ENCODE measurements at regions not wholly inside any gene's neighbourhood (a gene's known extent, or its start where the extent isn't known, plus 50 kb on each side); places are given as distances from the start of the nearest gene placed in this dataset.

DNA sequence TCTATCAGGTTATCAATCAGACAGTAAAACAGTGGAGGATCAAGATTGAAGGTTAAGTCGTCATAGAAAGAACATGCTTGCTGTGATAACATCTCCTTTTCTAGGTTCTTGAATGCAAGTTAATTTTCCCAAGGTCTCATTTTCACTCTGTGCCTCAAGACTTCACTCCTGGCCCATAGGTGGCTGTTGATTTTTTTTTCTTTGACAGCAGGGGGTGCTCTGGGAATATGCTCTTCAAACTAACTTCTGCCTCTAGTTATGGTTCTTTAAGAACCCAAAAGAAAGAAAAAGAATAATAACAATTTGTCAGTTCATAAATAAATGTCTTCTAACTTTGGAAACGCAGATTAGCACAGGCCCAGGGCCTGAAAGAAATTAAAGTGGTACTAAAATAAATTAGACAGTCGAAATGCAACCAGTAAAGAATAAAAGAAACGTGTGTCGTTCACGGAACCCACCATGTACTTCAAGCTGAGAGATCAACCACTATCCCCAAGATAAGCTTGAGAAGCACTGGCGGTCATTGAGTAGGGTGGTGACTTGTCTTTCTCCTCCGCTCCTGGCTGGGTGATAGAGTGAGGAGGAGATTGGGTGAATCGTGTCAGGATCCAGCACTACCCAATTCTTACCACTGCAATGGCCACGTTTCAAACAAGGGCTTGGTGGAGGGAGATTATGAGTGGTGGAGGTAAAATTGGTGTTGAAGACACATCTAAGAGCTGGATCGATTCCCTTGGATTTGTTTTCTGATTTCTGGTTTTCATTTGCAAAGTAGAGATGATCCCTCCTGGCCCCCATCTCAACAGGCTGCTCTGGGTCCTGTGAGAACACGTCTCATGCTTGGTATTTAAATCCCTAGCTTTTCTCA lies 93.4 kb upstream of the IRX4 start:
- TF ChIP-seq, protein P1, sequence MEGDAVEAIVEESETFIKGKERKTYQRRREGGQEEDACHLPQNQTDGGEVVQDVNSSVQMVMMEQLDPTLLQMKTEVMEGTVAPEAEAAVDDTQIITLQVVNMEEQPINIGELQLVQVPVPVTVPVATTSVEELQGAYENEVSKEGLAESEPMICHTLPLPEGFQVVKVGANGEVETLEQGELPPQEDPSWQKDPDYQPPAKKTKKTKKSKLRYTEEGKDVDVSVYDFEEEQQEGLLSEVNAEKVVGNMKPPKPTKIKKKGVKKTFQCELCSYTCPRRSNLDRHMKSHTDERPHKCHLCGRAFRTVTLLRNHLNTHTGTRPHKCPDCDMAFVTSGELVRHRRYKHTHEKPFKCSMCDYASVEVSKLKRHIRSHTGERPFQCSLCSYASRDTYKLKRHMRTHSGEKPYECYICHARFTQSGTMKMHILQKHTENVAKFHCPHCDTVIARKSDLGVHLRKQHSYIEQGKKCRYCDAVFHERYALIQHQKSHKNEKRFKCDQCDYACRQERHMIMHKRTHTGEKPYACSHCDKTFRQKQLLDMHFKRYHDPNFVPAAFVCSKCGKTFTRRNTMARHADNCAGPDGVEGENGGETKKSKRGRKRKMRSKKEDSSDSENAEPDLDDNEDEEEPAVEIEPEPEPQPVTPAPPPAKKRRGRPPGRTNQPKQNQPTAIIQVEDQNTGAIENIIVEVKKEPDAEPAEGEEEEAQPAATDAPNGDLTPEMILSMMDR (IDR thresholded peaks at IDR 0.05), result no peak
- no peaks in the 10 kb centered on the region for H3K4me1 ChIP-seq (ENCODE audit: low read depth)
- ATAC-seq (no peak), DNase-seq (no peak)
- intact Hi-C loops (cut with DNase I, micrococcal nuclease), result no loop called here
- H3K9me3 ChIP-seq, result no peaks in the 10 kb centered on the region
- H3K4me3 ChIP-seq, result no peak overlapping the region
- H3K36me3 ChIP-seq (ENCODE audit: low read depth), result no peaks in the 10 kb centered on the region

DNA sequence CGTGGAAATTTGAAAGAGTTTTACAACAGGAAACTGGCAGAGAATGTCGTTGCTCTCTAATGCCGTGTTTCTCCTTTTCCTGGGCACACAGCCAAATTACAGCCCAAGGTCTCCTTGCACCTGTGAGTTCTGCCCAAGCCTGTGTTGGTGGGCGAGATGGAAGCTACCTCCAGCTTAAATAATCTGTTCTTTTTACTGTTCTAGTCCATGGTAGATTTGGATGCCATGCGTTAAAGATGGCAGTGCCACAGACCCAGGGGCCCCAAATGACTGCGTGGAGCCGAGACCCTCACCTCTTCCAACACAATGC lies 92.6 kb upstream of the IRX4 start:
- H3K4me1 ChIP-seq (ENCODE audit: low read depth), result no peaks in the 10 kb centered on the region
- ATAC-seq, result peak; percentile 43
- intact Hi-C loops (cut with DNase I, micrococcal nuclease), result no loop called here
- DNase-seq, result peak in 1 of 3 donors; percentile 29
- TF ChIP-seq, protein P1 (IDR thresholded peaks at IDR 0.05), result no peak
- no peaks in the 10 kb centered on the region for H3K9me3 ChIP-seq
- H3K4me3 ChIP-seq, result no peak overlapping the region
- no peaks in the 10 kb centered on the region for H3K36me3 ChIP-seq (ENCODE audit: low read depth)

DNA sequence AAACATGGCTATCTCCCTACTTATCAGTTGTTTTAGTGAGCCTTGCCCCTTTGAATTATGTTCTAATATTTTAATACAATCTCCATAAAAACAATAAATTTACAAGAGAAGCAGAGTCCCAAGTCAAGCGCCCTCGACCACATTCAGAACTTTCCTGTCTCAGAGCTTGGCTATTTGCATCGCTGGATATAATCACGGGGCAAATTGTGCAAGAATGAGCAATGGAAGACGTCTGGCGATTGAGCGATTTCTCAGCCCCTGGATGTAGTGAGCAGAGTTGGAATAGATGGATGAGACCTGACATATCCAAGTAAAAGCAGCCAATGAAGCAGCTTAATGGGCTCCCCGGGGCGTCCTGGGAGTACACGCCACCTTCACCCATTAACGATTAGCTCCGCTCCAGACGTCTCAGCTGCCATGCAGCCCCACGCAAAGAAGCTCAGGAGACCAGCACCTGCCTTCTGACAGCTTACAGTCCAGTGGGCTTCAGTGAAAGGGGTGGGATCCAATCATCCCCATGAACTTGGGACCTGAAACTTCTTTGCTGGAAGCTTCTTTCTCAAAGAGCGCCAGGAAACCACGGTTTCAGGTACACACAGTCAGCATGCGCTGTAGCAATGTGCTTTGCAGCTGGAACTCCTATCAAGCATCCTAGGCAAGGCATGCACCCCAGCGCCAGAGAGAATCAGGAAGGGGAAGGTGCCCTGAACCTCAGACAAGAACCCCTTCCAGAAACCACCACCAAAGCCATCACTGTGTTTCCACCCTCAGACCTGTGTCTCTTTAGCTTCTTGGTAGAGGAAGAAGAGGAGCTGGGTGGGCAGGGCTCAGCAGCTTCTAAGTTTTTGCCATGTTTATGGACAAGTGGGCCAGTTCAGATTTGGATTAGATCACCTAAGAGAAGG lies 92.0 kb upstream of the IRX4 start:
- TF ChIP-seq, protein P1 (IDR thresholded peaks at IDR 0.05), result no peak
- ATAC-seq, result no peak
- intact Hi-C loops (cut with DNase I, micrococcal nuclease), result no loop called here
- Histone ChIP-seq H3K4me3 (no peak overlapping the region), H3K36me3 (ENCODE audit: low read depth) (no peaks in the 10 kb centered on the region), H3K9me3 (no peaks in the 10 kb centered on the region), H3K4me1 (ENCODE audit: low read depth) (no peaks in the 10 kb centered on the region)
- no peak for DNase-seq

DNA sequence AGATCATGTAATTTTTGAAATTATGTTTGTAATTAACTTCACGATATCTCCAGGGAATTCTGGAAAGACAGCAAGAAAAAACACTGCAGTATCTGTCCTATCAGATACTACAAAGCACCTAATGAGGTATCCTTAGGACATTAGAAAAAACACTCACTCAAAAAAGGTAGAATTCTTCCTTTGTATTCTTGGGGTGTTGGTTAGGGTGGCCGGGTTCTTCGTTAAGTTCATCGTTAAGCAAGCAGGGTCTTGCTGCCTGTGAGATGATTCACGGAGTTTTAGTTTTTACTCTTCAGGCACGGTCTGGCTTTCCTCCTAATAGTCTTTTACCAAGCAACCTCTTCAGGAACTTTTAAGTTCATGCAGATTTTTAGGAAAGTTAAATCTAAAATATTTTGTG lies 91.4 kb upstream of the IRX4 start:
- no peaks in the 10 kb centered on the region for H3K36me3 ChIP-seq (ENCODE audit: low read depth)
- H3K4me1 ChIP-seq (ENCODE audit: low read depth), result no peaks in the 10 kb centered on the region
- TF ChIP-seq, protein P1 (IDR thresholded peaks at IDR 0.05), result no peak
- DNase-seq, result no peak
- H3K4me3 ChIP-seq, result no peak overlapping the region
- ATAC-seq, result no peak
- intact Hi-C loops (cut with DNase I, micrococcal nuclease), result no loop called here
- H3K9me3 ChIP-seq, result no peaks in the 10 kb centered on the region

DNA sequence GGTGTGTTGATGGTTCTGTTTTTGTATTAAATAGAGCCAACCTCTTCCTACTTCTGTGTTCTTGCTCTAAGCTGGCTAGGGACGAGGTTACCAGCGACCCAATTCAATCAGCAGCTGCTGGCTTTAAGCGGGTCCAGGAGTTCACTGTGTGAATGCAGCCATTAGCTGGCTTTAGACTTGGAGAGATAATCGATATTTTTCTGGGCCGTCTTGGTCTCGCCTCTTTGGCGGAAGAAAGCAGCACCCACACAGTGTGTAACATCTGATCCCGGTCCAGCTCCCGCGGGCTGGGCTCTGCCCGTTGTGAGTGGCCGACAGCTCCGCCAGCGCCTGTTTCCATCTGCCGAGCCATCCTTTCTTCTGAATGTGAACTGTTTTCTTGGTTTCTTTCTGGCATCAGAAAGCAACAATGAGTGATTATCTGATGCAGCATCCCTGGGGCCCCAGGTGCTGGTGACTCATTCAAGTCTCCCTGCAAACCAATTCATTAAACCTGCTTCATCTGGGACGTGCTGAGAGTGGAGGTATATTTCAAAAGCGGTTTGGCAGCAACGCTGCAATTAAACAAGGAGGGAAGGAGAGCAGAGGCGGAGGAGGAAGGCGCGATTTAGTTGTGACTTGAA lies 90.8 kb upstream of the IRX4 start:
- ATAC-seq, result no peak
- intact Hi-C loops (cut with DNase I, micrococcal nuclease), result no loop called here
- no peak for DNase-seq
- Histone ChIP-seq H3K36me3 (ENCODE audit: low read depth) (no peaks in the 10 kb centered on the region), H3K4me3 (no peak overlapping the region), H3K4me1 (ENCODE audit: low read depth) (no peaks in the 10 kb centered on the region), H3K9me3 (no peaks in the 10 kb centered on the region)
- TF ChIP-seq, protein P1 (IDR thresholded peaks at IDR 0.05), result no peak

Measured in mucosa of descending colon (tissue), 3 donors.